Suprapubic skin (tissue), 4 donors: ENCODE measurements at regions not wholly inside any gene's neighbourhood (a gene's known extent, or its start where the extent isn't known, plus 50 kb on each side); places are given as distances from the start of the nearest gene placed in this dataset.

ENCODE experiments used
- DNase-seq, 2 donors: peaks; one replicate each; pipeline ENCODE4 v3.0.0-alpha.2; 2019; ENCODE audit warnings: low spot score in 2 of 2
- H3K27ac ChIP-seq: fragments of 200-600 bp; sonication (generic); one replicate; pipeline ENCODE4 v1.5.1; 2019
- H3K27me3 ChIP-seq: fragments of 200-600 bp; sonication (generic); one replicate; pipeline ENCODE4 v1.5.1; 2019
- H3K36me3 ChIP-seq: fragments of 200-600 bp; sonication (generic); one replicate; pipeline ENCODE4 v1.5.1; 2019
- H3K4me1 ChIP-seq: fragments of 200-600 bp; sonication (generic); one replicate; pipeline ENCODE4 v1.5.1; 2019
- H3K4me3 ChIP-seq: fragments of 200-600 bp; sonication (generic); one replicate; pipeline ENCODE4 v1.5.1; 2019; ENCODE audit warnings: mild to moderate bottlenecking
- H3K9me3 ChIP-seq: fragments of 200-600 bp; sonication (generic); one replicate; pipeline ENCODE4 v1.5.1; 2019
- CTCF ChIP-seq, 2 donors: fragments of 200-600 bp in 1 of 2; fragments of 450-650 bp in 1 of 2; sonication (generic) in 1 of 2; IDR thresholded peaks; one replicate each; pipeline ENCODE4 v1.5.1; 2016 to 2019; ENCODE audit warnings: antibody characterized with exemption in 2 of 2, mild to moderate bottlenecking in 1 of 2, moderate library complexity in 1 of 2
- EP300 ChIP-seq: sonication (generic); formaldehyde crosslinking; IDR thresholded peaks from one replicate; pipeline ENCODE4 v1.6.1; 2017; ENCODE audit warnings: antibody characterized with exemption
- POLR2A ChIP-seq, 2 donors: fragments of 450-650 bp; IDR thresholded peaks; one replicate each; pipeline ENCODE4 v1.6.1; 2017; ENCODE audit warnings: antibody characterized with exemption in 2 of 2, mild to moderate bottlenecking in 2 of 2, moderate library complexity in 2 of 2
- POLR2AphosphoS5 ChIP-seq, 3 donors: sonication (generic); formaldehyde crosslinking; IDR thresholded peaks; one replicate each; pipeline ENCODE4 v1.6.1; 2017; ENCODE audit warnings: antibody characterized with exemption in 3 of 3
- whole genome bisulfite sequencing: methylation state at CpG from one replicate; pipeline ENCODE4 v1.1.5; 2018; 5-methylcytosine and 5-hydroxymethylcytosine counted together

DNA sequence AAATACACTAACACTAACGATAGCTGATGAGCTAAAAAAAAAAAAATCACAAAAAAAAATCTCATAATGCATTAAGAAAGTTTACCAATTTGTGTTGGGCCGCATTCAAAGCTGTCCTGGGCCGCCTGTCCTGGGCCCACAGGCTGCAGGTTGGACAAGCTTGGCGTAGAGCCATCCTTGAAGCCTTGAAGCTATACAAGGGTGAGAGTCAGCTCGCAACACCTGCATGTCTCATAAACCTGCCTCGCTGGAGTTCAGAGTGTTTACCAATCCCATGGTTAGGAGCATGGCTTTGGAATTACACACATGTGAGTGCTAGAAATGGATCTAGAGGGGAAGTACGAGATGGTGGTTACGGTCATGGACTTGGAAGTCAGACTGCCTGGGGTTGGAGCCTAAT lies 453.7 kb downstream of the INSC start:
- WGBS = 79% methylated on average over 8 of the region's 8 CpGs
- Histone ChIP-seq H3K36me3 (no peaks in the 10 kb centered on the region), H3K4me3 (no peak overlapping the region), H3K9me3 (no peaks in the 10 kb centered on the region), H3K27ac (no peak overlapping the region), H3K4me1 (peaks cover 10% of the 10 kb centered on the region), H3K27me3 (peaks cover 8% of the 10 kb centered on the region)
- TF ChIP-seq POLR2AphosphoS5 (IDR thresholded peaks at IDR 0.05) (no peak), EP300 (no peak), POLR2A (IDR thresholded peaks at IDR 0.05) (no peak), CTCF (IDR thresholded peaks at IDR 0.05) (no peak)
- no peak for DNase-seq

DNA sequence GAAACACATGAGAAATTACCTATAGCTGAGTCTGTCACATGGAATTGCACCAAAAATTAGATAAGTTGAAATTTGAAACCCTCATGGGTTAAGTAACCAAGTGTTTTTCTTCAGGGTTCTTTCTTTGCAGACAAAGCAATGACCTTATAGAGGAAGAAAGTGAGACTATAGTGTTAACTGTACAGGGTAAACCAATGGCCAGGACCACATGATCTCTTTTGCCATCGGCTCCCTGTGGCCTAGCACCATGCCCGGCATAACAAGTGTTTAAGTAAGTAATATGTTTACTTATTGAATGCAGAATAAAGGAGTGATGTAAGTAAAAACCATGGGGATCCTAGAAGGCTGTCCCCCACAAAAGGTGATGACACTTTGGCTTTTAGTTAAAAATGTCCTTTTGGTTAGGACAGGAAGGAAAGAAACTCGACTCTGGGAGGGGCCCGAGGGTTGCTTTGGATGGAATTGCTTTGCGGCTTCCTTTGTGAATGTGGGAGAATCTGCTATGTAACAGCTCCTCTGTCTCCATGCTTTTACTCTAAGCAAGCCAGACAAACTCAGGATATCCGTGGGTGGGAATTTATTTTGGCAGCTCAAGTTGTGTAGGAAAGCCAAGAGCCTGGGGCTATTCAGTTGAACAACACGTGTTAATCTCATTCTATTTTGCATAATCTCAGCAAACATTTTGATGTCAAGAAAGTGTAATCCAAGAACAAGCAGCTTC lies 454.7 kb downstream of the INSC start:
- TF ChIP-seq EP300 (no peak), CTCF (IDR thresholded peaks at IDR 0.05) (no peak)
- no peak for DNase-seq

DNA sequence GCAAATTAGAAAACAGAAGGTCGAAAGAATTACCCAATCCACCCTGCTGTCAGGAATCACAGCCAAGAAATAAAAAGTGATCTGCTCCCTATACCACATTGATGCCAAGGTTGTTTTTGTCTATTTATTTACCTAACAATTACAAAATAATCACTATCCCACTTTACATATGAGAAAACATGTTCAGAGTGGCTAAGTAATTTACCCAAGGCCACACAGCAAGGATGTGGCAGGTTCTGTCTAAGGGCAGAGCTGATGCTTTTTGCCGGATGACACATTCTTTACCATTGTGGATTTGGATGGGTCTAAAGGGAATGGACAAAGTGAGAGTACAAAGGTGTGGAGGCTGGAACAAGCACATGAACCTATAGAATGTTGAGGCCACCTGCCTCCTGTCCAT lies 460.7 kb downstream of the INSC start:
- H3K9me3 ChIP-seq = no peaks in the 10 kb centered on the region
- H3K36me3 ChIP-seq = no peaks in the 10 kb centered on the region
- no peak overlapping the region for H3K4me3 ChIP-seq
- no peak for TF ChIP-seq POLR2AphosphoS5 (IDR thresholded peaks at IDR 0.05)
- no peak for TF ChIP-seq EP300
- no peak for TF ChIP-seq CTCF (IDR thresholded peaks at IDR 0.05)
- no peak for TF ChIP-seq POLR2A (IDR thresholded peaks at IDR 0.05)
- WGBS = 78% methylated on average over 2 of the region's 2 CpGs
- DNase-seq = no peak
- H3K27me3 ChIP-seq = no peaks in the 10 kb centered on the region
- H3K4me1 ChIP-seq = no peaks in the 10 kb centered on the region
- no peak overlapping the region for H3K27ac ChIP-seq

More for the DNA sequence above, 454.7 kb downstream of the INSC start:
- peaks cover 8% of the 10 kb centered on the region for H3K27me3 ChIP-seq
- WGBS = 15% methylated on average over 7 of the region's 7 CpGs
- no peaks in the 10 kb centered on the region for H3K9me3 ChIP-seq
- no peak overlapping the region for H3K27ac ChIP-seq
- H3K4me1 ChIP-seq = peaks cover 10% of the 10 kb centered on the region
- no peak overlapping the region for H3K4me3 ChIP-seq
- no peaks in the 10 kb centered on the region for H3K36me3 ChIP-seq

DNA sequence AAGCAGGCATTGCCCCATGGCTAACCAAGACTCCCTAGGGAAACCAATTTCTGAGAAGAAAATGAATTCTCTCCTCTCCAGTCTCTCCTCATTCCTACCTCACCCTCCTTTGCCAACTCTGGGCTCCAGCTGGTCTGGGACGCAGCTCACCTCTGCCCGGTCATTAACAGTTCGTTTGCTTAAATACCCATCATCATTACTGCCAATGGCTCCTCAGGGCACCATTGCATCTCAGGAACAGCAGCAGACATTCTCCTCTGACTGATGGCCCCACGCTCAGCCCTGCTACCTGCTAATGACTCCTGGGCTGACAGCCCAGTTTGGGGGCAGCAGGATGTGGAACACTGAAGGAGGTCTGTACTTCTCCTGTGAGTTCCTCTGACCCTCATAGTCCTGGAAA lies 462.0 kb downstream of the INSC start:
- no peaks in the 10 kb centered on the region for H3K27me3 ChIP-seq
- H3K36me3 ChIP-seq = no peaks in the 10 kb centered on the region
- H3K4me1 ChIP-seq = no peaks in the 10 kb centered on the region
- H3K27ac ChIP-seq = no peak overlapping the region
- WGBS = 88% methylated on average over 4 of the region's 4 CpGs
- H3K4me3 ChIP-seq = no peak overlapping the region
- TF ChIP-seq CTCF (IDR thresholded peaks at IDR 0.05) (no peak), POLR2A (IDR thresholded peaks at IDR 0.05) (no peak), POLR2AphosphoS5 (IDR thresholded peaks at IDR 0.05) (no peak), EP300 (no peak)
- H3K9me3 ChIP-seq = no peaks in the 10 kb centered on the region
- DNase-seq = no peak

- no peak overlapping the region for H3K27ac ChIP-seq
- no peak for DNase-seq
Measured at GRCh38 chr11:15577519-15577918, 462.8 kb downstream of the INSC start.

More at GRCh38 chr11:15577519-15577918, 462.8 kb downstream of the INSC start:
- WGBS = 72% methylated on average over 2 of the region's 2 CpGs
- Histone ChIP-seq H3K36me3 (no peaks in the 10 kb centered on the region), H3K27me3 (no peaks in the 10 kb centered on the region), H3K9me3 (no peaks in the 10 kb centered on the region), H3K4me1 (no peaks in the 10 kb centered on the region), H3K4me3 (no peak overlapping the region)
- TF ChIP-seq EP300 = no peak
- no peak for TF ChIP-seq POLR2AphosphoS5 (IDR thresholded peaks at IDR 0.05)
- no peak for TF ChIP-seq POLR2A (IDR thresholded peaks at IDR 0.05)
- TF ChIP-seq CTCF (IDR thresholded peaks at IDR 0.05) = no peak
